ENCODE measurements at regions not wholly inside any gene's neighbourhood (a gene's known extent, or its start where the extent isn't known, plus 50 kb on each side); places are given as distances from the start of the nearest gene placed in this dataset.

- no peaks in the 10 kb centered on the region for H3K4me1 Mint-ChIP-seq (ENCODE audit: unreplicated experiment)
- no peaks in the 10 kb centered on the region for H3K27me3 Mint-ChIP-seq
- H3K36me3 Mint-ChIP-seq: no peaks in the 10 kb centered on the region
- peaks cover 5% of the 10 kb centered on the region for H3K9me3 Mint-ChIP-seq
- no peak overlapping the region for H3K4me3 Mint-ChIP-seq
- no peak overlapping the region for H3K27ac Mint-ChIP-seq
- no peak for DNase-seq (ENCODE audit: extremely low spot score, unreplicated experiment)
- no peak for TF ChIP-seq CTCF (conservative IDR thresholded peaks at IDR 0.05)
Observed at GRCh38 chr12:16437281-16437816, 89.9 kb downstream of the MGST1 start.

- H3K27ac Mint-ChIP-seq: no peak overlapping the region
- H3K36me3 Mint-ChIP-seq: no peaks in the 10 kb centered on the region
- H3K4me3 Mint-ChIP-seq: no peak overlapping the region
- H3K27me3 Mint-ChIP-seq: no peaks in the 10 kb centered on the region
- no peaks in the 10 kb centered on the region for H3K4me1 Mint-ChIP-seq (ENCODE audit: unreplicated experiment)
- DNase-seq (ENCODE audit: extremely low spot score, unreplicated experiment): no peak
- TF ChIP-seq CTCF (conservative IDR thresholded peaks at IDR 0.05): no peak
- peaks cover 5% of the 10 kb centered on the region for H3K9me3 Mint-ChIP-seq
Observed at GRCh38 chr12:16437926-16438325, 90.5 kb downstream of the MGST1 start.

DNA sequence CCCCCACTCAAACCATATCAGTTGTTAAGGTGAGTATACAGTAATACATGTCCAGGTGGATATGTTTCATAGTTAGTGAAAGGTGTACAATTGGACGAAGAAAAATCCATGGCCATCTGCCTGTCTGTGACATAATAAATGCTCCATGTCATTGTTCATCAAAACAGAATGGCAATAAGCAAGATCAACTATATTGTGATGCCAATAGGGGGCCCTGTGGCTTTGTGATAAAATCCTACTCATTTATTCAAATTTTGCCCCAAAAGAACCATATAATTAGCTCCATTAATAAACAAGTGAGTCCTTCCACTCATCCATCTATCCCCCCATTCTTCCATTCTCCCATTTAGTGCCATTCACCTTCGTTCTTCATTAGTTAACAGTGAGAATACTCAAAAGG lies 102.0 kb downstream of the MGST1 start:
- H3K36me3 Mint-ChIP-seq: peaks cover 14% of the 10 kb centered on the region
- H3K4me1 Mint-ChIP-seq (ENCODE audit: unreplicated experiment): peaks cover 4% of the 10 kb centered on the region
- peaks cover 31% of the 10 kb centered on the region for H3K27me3 Mint-ChIP-seq
- H3K4me3 Mint-ChIP-seq: peak overlapping the region; percentile 2
- TF ChIP-seq CTCF (conservative IDR thresholded peaks at IDR 0.05): no peak
- H3K9me3 Mint-ChIP-seq: peaks cover 16% of the 10 kb centered on the region
- DNase-seq (ENCODE audit: extremely low spot score, unreplicated experiment): no peak
- H3K27ac Mint-ChIP-seq: peak overlapping the region; percentile 85

GRCh38 chr12:16453319-16453718 lies 105.9 kb downstream of the MGST1 start:
- peaks cover 10% of the 10 kb centered on the region for H3K36me3 Mint-ChIP-seq
- H3K27ac Mint-ChIP-seq: peak overlapping the region; percentile 28
- H3K4me1 Mint-ChIP-seq (ENCODE audit: unreplicated experiment): peaks cover 4% of the 10 kb centered on the region
- no peak overlapping the region for H3K4me3 Mint-ChIP-seq
- peaks cover 17% of the 10 kb centered on the region for H3K27me3 Mint-ChIP-seq
- H3K9me3 Mint-ChIP-seq: peaks cover 13% of the 10 kb centered on the region
- DNase-seq (ENCODE audit: extremely low spot score, unreplicated experiment): no peak
- no peak for TF ChIP-seq CTCF (conservative IDR thresholded peaks at IDR 0.05)

DNA sequence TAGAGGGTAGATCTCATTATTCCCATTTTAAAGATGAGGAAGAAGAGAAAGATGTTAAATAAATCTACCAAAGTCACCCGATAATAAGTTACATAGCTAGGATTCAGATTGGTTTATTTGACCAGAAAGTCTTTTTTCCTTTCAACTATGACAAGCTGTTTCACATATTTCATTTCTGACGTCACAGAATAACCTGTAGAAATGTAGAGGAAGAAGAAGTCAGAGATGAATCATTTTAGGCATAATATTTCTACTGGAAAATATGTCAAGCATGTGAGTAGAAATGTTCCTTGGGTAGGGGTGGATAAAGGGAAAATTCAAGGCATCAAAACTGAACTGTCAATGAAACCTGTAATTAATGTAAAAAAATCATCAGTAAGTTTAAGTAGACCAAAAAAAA lies 107.0 kb downstream of the MGST1 start:
- H3K4me1 Mint-ChIP-seq (ENCODE audit: unreplicated experiment): no peaks in the 10 kb centered on the region
- peaks cover 10% of the 10 kb centered on the region for H3K9me3 Mint-ChIP-seq
- DNase-seq (ENCODE audit: extremely low spot score, unreplicated experiment): no peak
- TF ChIP-seq CTCF (conservative IDR thresholded peaks at IDR 0.05): no peak
- H3K27ac Mint-ChIP-seq: no peak overlapping the region
- peaks cover 4% of the 10 kb centered on the region for H3K36me3 Mint-ChIP-seq
- H3K27me3 Mint-ChIP-seq: peaks cover 14% of the 10 kb centered on the region
- H3K4me3 Mint-ChIP-seq: no peak overlapping the region

Data from type B pancreatic cell (in vitro differentiated cells).